ENCODE measurements at regions not wholly inside any gene's neighbourhood (a gene's known extent, or its start where the extent isn't known, plus 50 kb on each side); places are given as distances from the start of the nearest gene placed in this dataset.

DNA sequence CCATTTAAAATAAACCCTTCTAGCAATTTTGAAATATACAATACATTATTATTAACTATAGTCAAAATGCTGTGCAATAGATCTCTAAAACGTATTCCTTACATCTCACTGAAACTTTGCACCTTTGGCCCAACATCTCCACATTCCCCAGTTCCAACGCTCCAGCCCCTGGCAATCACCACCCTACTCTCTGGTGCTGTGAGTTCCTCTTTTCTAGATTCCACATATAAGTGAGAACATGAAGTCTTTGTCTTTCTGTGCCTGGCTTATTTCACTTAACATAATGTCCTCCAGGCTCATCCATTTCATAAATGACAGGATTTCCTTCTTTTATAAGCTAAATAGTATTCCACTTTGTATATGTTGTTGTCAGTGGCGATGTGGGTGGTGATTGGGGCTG lies 194.7 kb upstream of the RTL1 start:
- no peak for DNase-seq (ENCODE audit: low read depth in 4 of 4, low spot score in 2 of 4)

DNA sequence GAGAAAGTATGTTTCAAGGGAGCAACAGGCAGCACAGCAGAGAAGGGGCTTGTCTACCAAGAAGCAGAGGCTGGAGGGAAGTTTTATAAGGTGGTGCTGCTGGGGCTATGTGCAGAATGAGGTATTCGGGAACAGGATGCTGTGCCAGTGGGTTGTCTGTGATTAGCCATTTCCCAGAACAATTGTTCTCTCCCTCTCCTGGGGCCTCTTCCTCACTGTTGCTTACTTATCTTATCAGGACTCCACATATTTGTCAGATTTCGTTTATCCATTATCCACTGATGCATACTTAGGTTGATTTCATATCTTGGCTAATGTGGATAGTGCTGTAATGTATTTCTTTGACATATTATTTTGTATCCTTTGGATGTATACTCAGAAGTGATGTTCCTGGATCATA lies 195.1 kb upstream of the RTL1 start:
- DNase-seq (ENCODE audit: low read depth in 4 of 4, low spot score in 2 of 4) = no peak

DNA sequence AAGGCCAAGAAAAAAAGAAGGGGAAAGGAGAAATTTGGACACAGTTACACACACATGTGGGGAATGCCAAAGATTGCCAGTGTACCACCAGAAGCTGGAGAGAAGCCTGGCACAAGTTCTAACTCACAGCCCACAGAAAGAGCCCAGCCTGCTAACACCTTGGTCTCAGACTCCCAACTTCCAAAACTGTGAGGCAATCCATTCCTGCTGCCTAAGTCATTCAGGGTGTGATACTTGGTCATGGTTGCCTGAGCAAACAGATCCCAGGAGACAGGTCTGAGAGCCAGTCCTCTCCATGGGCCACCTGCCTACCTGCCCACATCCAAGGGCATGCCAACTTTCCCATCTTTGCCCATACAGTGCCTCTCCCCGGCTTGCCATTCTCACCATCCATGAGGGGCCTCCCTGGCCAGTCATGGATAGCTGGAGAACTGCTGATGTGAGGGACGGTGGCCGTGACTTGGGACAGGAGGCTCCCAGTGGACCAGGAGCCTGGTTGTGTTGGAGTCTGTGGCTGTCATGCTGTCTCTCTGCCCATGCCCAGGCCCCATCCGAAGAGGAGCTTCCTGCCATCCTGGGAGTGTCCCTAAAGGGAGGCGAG lies 198.0 kb upstream of the RTL1 start:
- DNase-seq (ENCODE audit: low read depth in 4 of 4, low spot score in 2 of 4) = no peak

DNA sequence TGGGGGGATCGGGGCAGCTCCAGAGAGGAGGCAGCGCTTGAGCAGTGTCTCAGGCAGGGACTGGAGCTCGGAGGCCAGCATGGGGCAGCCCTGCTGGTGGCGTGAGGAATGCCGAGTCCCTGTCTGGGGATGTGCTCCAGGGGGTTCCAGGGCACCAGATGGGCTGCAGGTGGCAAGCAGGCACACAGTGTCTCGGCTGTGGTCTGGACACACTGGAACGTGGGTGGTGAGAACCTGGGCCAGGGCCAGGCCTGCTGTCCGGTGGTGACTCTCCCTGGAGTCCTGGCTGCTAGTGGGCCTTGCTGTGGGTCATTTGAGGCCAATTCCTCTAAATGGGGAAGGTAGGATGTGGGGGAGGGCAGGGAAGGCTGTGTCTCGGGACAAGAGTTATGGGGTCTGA lies 199.4 kb upstream of the RTL1 start:
- DNase-seq (ENCODE audit: low read depth in 4 of 4, low spot score in 2 of 4) = no peak

DNA sequence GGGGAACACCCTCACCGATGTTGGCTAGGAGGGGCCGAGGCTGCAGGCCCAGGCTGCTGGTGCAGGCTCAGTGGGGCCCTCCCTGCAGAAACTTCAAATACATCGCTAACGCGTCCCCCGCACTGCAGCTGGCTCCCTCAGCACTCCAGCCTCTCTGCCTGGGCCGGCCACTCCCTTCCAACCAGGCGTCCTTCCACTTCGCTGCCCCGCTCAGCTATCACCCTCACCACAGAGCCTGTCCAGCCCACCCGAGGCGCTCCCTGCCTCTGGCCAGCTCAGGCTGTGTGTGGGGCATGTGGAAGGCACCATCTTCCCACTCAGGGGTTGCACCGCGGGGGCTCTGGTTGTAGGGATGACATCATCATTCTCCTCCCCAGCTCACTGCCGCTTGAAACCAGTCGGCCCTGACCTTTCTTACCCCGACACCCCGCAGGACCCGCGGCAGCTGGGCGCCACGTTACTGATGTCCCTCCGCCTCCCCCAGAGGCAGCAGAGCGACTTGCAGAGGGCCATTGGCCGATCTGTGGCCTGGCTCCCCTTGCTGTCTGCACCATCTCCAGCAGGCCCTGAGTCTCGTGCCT lies 199.9 kb upstream of the RTL1 start:
- no peak for DNase-seq (ENCODE audit: low read depth in 4 of 4, low spot score in 2 of 4)

DNA sequence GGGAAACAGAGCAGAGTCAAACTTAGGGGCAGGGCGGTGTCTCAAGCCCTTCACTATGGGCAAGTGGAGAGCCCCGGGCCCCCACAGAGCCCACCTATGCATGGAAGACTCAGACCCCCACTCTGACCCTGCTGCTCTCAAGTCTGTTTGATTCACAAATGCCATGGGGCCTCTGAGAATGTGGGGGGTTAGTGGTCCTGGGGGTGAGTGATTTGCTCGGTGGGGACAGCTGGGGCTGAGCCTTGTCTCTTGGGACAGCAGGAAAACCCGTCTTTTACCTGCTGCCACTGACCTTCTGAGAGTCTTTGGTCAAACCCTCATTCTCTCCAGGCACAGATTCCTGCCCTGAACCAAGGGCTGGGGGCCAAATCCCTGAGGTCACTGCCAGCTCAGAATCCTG lies 201.0 kb upstream of the RTL1 start:
- no peak for DNase-seq (ENCODE audit: low read depth in 4 of 4, low spot score in 2 of 4)

DNA sequence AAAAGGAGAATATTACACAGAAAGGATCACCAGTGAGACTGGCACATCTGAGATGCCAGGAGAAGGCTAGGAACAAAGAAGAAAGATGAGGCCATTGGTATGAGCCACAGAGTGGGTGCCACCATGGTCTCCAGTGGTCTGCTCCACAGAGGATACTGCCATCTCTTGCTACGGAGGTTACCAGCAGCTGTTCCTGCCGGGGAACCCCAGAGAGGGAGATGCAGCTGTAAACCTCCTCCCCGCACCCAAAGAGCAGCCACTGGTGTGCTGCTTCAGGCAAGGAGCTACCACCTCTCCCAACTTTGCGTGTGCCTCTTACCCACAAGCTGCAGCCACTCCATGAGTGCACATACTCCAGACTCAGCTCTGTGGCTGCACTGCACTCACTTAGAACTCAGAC lies 201.5 kb upstream of the RTL1 start:
- DNase-seq (ENCODE audit: low read depth in 4 of 4, low spot score in 2 of 4) = no peak

DNA sequence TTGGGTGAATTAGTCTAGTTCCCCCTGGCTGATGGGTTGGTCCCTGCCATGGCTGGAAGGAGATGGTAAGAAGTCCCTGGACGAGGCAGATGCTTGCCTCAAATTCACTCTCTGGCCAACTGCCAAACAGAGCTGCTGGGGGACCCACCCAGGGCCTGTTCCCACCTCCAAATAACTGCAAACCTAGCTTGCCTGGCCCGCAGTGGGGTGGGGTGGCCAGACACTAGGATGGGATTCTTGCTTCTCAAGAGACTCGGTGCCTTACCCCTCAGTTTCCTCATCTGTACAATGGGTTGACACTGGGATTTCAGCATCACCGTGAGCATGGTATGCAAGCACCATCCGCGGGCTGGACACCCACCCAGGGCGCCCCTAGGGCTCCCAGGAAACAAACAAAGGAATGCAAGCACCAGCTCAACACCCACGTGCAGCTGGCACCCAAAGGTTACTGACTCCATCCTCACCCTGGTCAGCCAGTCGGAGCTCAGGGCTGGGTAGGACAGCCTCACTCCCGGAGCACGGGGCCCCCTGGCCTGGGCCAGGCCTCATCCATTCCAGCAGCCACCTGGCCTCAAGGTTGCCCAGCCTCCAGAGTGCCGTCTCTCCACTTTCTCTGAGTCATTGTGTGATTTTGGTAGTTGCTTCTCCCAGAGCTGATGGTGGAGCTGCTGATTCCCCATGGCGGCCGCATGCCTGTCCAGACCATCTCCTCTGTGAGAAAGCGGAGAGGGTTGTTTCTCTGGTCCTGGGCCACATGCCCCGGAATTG lies 205.2 kb upstream of the RTL1 start:
- DNase-seq (ENCODE audit: low read depth in 4 of 4, low spot score in 2 of 4) = no peak

DNA sequence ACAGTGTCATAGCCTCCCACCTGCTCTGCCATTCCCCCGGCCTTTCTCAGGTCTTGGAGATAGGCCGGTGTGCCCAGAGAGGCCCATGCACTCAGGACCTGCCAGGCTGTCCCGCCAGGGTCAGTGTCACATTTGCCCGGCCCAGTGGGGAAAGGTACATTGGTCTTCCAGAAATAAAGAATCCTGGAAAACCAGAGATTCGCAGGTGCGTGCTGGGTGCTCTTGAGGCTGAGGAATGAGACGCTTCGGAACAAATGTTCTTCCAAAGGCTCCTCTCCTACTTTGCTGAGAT lies 205.8 kb upstream of the RTL1 start:
- DNase-seq (ENCODE audit: low read depth in 4 of 4, low spot score in 2 of 4) = no peak

DNA sequence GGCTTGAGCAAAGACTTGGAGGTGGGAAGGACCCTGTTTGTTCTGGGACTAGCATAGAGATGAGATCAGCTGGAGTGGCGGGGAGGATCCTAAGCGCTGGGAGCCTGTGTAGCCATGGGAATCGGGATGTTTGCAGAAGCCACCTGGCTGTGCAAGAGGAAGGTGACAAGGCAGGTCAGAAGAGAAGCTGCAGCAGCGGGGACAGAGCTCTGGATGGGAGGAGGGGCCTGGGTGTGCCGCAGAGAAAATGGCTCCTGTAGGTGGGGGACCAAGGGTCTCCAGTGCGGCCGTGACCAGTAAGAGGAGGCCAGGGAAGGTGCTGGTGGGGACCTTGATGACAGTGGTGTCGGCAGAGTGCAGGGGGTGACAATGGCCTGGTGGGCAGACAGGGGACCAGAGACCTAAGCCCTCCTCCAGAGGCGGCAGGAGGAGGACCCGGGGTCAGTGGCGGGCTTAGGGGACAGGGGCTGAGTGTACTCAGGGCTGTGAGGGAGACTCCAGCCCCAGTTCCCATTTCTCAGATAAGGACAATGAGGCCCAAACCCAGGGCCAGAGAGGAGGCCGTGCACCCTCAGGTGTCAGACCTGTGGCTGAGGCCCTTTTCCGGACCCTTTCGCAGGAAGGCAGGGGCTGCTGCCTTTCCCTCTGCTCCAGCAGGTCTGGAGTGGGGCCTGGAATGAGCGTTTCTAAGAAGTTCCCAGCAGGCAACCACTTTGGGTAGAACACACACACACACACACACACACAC lies 206.6 kb upstream of the RTL1 start:
- no peak for DNase-seq (ENCODE audit: low read depth in 4 of 4, low spot score in 2 of 4)

DNA sequence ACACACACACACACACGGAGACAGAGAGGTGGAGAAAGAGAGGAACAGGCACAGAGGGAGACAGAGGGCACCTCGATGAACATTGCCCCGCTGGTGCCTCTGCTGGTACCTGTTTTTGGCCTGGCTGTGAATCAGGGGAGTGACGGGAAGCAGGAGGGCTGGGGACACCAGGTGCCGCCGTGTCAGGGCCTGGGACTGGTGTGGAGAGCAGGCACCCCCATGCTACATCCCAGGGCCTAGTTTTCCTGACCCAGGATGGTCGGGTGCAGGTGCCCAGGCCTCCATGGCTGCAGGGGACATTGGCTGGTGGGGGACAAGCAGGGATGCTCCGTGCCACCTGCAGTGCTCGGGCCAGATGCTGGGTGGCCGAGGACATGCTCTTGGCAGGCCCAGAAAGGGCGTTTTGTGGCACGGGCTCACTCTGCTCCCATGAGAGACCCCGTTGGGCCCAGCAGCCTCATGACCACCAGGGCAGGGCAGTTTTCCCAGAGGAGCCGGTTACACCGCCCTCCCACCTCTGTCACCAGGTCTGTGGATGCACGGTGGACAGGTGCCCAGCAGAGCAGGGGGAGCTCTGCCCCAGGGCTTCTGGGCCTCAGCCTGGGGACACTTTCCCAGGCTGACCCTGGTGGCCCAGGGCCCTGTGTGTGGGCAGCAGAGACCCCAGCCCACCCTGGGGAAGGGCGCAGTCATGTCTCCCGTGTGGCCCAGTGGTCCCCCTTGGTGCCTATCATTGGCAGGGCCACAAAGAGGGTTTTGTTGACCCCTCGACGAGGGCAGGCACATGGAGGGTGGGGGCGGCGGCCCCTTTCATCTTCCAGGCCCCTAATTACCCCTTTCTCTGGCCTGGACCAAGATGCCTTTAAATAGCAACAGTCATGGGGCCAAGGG lies 207.5 kb upstream of the RTL1 start:
- no peak for DNase-seq (ENCODE audit: low read depth in 4 of 4, low spot score in 2 of 4)

DNA sequence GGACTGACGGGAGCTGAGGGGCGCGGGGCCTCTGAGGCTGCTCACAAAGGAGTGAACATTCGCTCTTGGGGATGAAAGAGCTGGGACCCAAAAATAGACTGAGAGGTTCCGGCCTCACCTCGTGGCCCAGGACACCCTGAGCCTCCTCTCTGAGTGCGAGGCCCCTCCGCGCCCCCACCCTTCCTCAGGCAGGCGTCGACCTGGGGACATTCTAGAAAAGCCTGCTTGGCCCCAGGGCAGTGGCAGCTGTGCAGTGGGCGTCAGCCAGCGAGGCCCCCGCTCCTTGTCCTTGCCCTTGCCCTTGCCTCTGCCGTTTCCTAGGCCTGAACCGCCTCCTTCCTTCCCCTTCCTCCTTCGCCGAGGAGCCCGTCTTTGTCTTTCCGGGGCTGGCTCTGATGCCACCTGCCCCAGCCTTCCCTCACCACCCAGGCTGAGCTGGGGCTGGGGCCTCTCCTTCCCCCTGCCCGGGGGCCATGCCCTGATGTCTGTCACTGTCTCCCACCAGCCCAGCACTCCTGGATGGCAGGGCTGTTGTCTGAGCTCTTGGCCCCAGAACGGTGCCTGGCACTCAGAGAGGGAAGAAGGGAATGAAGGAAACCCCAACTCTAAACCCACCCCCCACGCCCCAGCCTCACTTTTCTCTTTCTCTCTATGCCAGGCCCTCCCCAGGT lies 208.2 kb upstream of the RTL1 start:
- no peak for DNase-seq (ENCODE audit: low read depth in 4 of 4, low spot score in 2 of 4)

DNA sequence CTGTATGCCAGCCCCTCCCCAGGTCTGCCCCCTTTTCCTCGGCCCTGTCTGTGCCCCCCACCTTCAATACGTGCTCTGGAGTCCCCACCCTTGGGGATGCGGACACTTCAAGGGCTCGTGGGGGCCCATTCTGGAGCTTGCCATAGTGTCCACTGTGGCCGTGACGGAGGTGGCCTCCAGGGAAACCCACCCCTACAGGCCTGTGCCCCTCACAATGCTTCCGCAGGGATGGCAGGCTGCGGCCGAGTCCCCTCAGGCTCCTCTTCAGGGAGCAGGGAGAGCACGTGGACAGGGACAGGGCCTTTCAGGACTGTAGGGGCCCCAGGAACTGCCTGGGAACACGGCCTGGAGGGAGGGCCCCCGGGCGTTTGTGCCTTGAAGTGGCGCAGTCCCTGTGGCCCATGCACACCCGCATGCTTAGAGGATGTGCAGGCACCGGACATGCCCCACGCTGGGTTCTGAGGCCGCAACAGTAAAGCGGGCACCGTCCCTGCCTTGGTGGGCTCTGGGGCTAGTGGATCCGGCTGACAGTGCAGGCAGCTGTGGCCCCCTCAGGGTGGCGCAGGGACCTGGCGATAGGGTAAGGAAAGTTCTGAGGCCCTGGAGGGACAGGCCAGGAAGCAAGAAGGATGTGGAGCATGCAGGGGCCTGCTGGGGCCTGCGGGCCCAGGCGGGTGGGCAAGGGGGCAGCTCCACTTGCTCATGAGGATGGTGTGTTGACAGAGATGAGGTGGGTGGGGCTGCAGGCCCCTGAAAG lies 209.0 kb upstream of the RTL1 start:
- DNase-seq (ENCODE audit: low read depth in 4 of 4, low spot score in 2 of 4) = no peak

DNA sequence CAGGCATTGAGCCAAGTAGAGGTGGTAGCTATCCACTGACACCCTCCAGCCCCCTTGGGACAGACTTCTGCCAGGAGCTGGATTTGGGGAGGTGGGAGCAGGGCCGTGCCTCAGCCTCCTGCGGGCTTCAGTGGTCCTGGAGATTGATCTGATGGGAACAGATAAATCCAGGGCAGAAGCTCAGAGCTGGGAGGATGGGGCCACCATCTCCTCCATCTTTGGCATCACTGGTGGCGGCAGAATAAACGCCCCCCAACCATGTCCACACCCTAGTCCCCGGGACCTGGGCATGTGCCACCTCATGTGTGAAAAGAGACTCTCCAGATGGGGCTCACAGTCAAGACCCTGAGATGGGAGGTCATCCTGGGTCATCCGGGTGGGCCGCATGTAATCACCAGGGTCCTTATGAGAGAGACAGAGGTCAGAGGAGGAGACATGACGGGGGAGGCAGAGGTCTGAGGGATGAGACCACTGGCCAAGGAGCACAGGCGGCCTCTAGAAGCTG lies 209.6 kb upstream of the RTL1 start:
- no peak for DNase-seq (ENCODE audit: low read depth in 4 of 4, low spot score in 2 of 4)

DNA sequence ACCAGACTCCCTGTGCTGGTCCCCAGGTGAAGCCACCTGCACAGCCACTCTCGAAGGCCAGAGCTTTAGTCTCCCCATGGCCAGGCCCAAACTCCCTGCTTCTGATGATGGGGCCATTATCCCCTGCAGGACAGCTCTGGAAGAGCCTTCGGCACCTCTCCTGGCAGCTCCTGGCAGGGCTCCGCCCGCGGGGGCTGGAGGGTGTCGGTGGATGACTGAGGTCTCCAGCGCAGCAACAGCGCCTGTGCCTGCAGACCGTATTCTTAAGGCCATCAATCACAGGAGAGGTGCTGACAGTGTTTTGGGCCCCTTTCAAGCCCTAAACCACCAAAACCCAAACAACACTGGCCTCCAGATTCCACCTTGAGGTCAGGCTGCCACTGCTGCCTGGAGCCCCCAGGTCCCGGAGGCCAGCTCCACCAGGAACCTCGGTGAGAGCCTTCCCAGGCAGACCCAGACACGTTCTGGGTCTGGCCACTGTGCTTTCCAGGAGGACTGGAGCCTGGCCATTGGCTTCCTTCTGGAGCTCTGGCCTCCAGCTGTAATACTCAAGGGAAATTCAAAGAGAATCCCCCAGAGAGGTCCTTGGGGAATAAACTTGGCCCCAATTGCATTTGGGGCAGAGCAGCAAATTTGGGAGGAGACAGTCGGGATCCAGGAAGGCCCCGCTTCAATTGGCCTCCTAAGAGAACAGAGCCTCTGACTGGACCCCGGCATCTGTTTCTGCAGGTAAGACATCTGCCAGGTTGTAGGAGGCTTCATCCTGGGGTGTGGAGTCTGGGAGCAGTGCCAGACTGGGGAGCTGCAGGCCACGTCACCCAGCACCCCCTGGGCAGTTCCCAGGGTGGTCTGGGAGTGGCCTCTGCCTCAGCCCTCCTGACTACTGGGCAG lies 210.6 kb upstream of the RTL1 start:
- DNase-seq (ENCODE audit: low read depth in 4 of 4, low spot score in 2 of 4) = no peak

DNA sequence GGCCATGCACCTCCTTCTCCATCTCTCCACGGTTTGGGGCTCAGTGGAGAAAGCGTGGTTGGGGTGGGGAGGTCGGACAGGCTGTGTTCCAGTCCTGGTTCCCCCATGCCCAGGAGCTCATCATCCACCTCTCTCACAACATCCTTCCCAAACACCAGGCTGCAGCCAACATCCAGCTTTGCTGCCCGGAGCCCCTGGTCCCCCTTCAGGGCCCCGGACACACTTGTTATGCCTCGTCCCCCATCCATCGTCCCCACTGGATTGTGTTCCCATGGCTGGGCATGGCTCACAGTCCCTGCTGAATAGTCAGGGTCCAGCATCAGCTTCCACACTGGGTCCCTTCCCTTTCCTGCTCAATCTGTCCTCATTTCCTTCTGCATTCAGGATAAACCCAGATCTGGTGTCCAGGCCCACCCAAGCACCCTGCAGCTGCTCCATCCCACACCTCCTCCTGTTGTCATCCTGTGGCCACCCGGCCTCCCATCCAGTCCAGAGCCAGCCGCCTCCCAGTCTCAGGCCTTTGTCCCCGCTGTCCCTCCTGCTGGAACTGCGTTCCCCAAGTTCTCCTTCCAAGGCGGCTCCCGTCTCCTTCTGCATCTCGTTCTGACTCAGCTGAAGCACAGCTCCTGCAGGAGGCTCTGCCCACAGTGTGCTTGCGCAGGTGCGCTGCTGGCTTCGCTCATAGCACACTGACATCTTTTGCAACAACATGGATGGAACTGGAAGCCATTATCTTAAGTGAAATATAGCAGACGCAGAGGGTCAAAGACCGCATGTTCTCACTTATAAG lies 211.4 kb upstream of the RTL1 start:
- DNase-seq (ENCODE audit: low read depth in 4 of 4, low spot score in 2 of 4) = no peak

DNA sequence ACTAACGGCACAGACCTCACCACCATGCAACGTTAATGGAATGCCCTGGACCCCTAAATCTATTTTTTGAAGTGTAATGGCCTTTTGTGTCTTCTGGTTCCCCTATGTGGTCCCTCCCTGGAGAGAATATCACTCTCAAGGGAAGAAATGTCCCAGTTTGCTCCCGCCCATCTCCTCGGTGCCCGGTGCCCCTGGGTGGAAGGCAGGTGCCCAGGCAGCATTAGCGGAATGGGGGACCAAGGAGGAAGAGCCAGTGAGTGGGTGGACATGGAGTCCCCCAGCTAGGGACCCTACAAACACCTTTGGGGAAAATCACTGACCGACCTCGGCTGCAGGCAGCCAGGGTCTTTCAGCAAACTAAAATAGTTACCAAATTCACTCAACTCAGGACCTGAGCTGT lies 212.1 kb upstream of the RTL1 start:
- no peak for DNase-seq (ENCODE audit: low read depth in 4 of 4, low spot score in 2 of 4)

DNA sequence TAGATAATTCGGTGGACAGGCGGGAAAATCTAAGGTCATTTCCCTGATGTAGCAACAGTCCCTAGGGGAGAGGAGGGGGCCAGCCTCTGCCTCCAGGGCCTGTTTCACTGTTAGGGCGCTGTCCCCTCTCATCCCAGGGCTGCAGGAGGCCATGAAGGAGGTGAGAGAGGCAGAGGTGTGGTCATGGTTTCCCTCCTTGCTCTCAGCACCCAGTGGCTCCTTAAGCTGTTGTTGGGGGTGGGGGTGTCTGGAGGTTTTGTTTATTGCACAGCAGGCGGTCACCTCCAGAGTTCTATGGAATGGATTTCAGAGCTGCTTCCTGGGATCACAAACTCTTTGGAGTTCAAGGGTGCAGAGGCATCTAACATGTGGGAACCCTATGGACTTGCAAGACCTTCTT lies 212.5 kb upstream of the RTL1 start:
- no peak for DNase-seq (ENCODE audit: low read depth in 4 of 4, low spot score in 2 of 4)

All from left renal cortex interstitium (tissue), 4 donors.